GM18907 (cell line): ENCODE measurements at regions not wholly inside any gene's neighbourhood (a gene's known extent, or its start where the extent isn't known, plus 50 kb on each side); places are given as distances from the start of the nearest gene placed in this dataset.

Experiments used
- ATAC-seq: cut with Tn5 transposase; IDR thresholded peaks from one replicate; pipeline ENCODE4 v1.9.1; 2021; ENCODE audit warnings: mild to moderate bottlenecking, moderate library complexity; ENCODE audit not compliant: unreplicated experiment

DNA sequence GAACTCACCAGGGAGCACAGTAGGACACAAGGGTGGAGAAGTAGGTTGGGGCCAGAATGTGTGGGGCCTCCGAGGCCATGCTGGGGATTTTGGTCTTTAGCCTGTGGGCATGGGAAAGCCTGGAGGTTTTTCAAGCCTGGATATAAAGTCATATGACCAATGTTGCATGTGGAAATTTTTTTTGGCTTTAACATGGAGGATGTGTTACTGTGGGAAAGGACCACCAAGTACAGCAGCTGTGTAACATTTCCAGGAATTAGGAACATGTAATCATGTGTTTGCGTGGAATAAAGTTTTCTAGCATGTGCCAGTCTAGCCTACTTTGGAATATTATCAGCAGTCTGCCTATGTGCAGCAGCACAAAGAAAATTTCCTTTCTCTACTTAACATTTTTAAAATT is 78.5 kb downstream of the TNFSF18 start:
- no peak for ATAC-seq

DNA sequence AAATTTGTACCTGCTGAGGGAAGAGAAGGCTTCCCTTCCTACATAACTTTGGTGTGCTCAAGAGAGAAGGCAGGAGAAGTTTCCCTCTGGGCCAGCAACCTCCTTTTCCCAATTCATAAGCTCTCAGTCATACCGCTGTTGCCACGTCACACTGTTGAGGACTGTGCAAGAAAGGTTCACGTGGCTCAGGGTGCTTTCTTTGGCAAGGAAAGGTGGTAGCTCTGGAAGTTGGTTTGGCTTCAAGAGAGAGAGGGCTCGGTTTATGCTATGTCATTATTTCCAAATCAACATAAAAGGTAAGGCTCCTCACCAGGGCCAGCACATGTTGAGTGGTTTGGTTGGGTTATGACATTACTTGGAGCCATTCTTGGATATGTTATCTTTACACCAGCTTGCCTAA is 77.3 kb downstream of the TNFSF18 start:
- no peak for ATAC-seq

DNA sequence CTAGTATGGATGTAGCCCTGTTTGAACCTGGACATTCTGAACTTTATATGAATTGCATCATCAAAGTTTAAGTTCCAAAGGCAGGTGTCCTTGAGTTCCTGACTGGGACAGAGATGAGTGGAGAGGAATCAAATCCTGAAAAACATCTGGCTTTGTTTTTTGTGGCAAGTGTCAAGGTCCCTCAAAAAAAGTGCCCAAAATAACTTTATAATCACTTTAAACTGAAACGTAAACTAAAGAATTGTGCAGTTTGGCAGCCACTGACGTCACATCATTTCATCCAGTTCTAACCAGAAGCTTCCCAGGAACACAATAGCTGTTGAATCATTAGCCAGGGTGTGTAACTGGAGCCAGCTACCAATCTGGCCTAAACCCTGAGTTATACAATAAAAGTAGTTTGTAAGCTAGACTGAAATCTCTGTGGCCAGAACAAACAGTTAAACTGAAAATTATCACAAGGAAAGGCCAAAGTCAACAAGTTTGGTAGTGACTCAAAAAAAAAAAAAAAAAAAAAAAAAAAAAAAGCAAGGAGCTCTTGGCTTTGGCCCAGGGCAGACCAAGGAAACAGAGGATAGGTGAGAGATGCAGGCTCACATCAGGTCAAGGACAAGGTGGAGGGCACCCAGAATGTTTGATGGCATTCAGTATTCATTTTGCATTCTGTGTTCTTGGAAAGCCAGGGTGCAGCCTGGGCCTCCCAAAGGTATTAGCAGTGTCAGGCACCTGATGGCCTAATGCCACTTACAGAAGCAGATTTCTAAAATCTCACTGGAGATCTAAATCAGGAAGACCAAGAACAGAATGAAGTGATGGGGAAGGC is 74.3 kb downstream of the TNFSF18 start:
- no peak for ATAC-seq

DNA sequence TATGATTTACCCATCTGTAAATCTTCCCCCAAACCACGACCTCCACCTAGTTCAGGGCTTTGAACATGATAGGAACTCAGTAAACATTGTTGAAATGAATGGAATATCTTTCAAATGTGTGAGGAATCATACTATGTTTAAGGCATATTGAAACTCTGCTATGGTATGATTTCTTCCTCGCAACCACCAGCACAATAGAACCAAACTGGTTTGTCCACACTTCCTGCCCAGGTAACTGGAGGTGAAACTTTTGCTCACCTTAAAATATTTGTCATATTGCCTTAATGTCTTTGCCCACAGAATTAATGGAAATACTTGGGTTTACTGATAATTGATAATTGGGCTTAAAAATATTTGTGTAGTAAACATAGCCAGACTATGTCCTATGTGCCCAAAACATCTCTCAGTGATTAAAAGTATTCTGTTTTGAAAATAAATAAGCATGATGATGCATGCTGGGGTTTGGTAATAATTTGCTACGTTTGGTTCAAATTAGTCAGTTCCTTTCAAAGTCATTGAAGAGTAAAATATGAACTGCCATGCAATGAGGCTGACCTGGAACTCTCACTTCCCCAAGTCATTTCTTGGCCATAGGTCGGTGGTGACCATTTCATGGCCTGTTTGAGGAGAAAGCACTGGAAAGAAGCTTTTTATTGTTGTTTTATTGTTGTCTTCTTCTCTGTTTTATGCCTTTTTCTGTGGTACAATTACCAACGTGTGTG is 73.3 kb downstream of the TNFSF18 start:
- no peak for ATAC-seq

DNA sequence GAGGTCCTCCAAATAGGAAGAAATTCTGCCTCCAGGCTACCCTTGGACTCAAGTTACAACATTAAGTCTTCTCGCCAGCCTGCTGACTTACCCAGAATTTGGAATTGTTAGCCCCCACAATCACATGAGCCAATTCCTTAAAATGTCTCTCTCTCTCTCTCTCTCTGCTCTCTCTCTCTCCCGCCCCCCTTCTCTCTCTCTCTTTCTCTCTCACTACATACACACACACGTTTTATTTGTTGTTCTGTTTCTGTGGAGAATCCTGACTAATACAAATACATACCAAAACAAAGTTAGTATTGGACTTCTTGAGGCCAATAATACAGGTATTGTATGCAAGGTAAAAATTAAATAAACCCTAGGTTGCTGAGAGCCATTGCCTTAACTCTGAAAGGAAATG is 72.1 kb downstream of the TNFSF18 start:
- no peak for ATAC-seq

DNA sequence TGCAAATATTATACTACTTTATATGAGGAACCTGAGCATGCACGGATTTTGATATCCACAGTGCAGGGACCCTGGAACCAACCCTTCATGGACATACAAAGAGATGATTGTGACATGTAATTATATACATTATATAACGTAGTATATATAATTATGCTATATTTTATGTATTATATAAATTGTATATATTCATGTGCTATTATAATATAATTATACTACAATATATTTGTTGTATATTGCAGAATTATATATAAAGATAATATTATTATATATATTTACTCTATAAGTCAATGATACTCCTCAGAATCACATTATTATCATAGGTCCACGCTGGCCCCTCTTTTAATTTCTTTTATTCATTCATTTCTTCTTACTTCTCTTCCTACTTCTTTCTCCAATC is 70.9 kb downstream of the TNFSF18 start:
- no peak for ATAC-seq

DNA sequence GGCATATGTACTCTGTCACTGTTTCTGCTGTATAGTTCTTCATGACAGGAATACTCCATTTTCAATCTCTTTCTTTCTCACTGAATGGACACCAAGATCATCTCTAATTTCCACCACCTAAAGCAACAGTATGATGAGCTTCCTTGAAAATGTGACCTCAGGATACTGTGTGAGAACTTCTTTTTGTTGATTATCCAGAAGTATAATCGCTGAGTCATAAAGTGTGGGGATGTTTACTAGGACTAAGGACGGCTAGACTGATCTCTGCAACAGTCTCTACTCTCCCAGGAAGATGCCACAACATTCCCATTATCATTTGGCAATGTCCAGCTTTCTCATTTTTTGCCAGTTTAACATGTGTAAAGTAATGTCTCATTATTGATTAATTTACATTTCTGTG is 70.3 kb downstream of the TNFSF18 start:
- ATAC-seq: no peak

DNA sequence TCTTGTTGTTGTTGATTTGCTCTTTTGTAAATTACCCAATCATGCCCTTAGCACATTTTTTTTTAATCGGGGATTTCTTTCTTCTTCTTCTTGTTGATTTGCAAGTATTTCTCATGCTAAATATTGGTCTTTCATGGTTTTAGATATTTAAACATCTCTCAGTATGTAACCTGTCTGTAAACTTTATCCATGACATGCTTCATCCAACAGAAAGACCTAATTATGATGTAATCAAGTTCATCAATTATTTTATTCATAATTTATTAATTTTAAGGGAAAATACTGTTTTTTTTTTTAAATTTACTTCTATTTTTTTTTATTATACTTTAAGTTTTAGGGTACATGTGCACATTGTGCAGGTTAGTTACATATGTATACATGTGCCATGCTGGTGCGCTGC is 69.8 kb downstream of the TNFSF18 start:
- no peak for ATAC-seq
